Cerebellar cortex (tissue), 1 donor: ENCODE measurements at regions not wholly inside any gene's neighbourhood (a gene's known extent, or its start where the extent isn't known, plus 50 kb on each side); places are given as distances from the start of the nearest gene placed in this dataset.

Source experiments
- DNase-seq: peaks from one replicate; pipeline ENCODE4 v3.0.0-alpha.2; 2015; ENCODE audit warnings: low spot score

- no peak for DNase-seq
These were observed 68.5 kb upstream of the RAI14 start for GRCh38 chr5:34587355-34588241.

DNA sequence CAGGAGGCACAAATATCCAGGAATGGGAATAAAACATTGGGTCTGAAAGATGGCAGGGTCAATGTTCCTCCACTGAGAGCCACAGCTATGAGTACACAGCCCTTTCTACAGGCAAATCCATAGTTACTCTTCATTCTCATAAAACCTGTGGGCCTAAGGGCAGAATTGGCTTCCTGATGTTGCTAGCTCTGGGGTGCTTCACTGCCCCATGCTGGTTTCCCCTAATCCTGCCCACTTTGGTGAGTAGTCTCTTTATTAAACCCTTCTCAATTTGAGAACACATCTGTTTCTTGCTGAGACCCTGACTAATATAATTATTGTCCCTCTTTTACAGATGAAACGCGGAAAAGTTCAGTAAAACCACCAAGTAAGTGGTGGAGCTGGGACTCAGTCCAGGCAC lies 66.3 kb upstream of the RAI14 start:
- no peak for DNase-seq

GRCh38 chr5:34591723-34592122 lies 64.4 kb upstream of the RAI14 start:
- no peak for DNase-seq

GRCh38 chr5:34597034-34598027 lies 58.8 kb upstream of the RAI14 start:
- DNase-seq, result peak; percentile 16

DNA sequence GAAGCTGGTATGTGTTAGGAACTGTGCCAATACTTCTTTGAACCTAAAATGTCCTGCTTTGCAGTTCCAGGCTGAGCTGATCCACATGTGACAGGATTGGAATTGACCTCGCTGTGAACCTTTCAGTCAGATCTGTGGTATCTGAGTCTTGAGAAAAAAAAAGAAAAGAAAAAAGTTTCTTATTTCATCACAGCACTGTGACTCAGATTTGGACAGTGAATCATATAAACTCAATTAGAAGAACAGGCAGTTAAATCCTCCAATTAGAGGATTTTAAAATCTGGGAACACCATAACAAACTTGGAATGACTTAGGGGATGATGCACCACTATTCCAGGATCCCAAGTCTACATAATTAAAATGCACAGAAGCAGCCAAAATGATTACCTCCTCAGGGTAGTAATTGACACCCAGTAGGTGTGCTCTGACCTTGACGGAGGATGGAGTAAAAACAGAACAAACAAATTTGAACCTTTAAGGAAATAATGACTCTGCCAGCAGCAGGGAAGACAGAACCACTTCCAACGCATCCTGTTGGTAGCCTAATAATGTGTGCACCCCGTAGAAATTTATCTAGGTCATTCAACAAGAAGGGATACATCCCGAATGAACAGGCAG lies 57.8 kb upstream of the RAI14 start:
- peak; percentile 64 for DNase-seq

- no peak for DNase-seq
These were observed 56.5 kb upstream of the RAI14 start for GRCh38 chr5:34599471-34600117.

GRCh38 chr5:34600118-34600493 lies 56.0 kb upstream of the RAI14 start:
- no peak for DNase-seq

DNA sequence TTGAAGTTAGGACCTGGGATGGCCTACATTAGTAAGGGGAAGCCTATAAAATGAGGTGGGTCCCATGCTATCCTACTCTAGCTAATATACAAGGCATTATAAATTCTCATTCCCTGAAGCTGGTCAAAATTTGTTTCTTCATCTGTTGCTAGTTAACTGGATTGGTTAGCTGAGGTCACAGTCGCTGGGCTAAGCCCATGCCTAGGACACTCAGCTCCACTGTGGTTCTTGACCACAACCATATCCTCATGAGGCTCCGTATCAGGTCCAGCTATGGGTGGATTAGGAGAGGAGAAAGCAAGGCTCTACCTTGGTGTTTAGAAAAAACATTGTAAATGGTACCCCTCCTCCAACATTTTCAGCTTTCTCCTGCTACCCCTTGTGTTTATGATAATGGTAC lies 52.8 kb upstream of the RAI14 start:
- DNase-seq, result no peak

GRCh38 chr5:34604119-34604675 lies 51.9 kb upstream of the RAI14 start:
- no peak for DNase-seq

- no peak for DNase-seq
These were observed 50.0 kb upstream of the RAI14 start for GRCh38 chr5:34606101-34606500.
